ENCODE measurements at regions not wholly inside any gene's neighbourhood (a gene's known extent, or its start where the extent isn't known, plus 50 kb on each side); places are given as distances from the start of the nearest gene placed in this dataset.

DNA sequence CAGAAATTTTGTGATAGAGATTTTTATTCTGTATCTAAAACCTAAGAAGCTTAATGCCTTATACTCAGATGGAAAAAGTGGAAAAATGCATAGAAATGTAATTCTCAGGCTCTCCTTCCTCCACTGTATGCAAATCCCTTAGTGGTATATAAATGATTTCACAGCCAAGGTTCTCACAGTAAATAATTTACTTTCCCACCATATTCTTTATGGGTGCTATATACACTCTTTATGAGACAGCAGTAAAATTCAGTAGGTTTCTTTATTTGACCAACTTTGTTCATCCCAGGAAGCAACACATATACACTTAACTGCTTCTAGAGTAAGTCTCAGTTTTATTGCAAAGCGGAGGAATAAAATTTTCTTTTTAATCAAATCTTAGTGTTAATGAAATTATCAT, 1399.7 kb downstream of the PCDH7 start:
- TF ChIP-seq ATF3 (IDR thresholded peaks at IDR 0.05; ENCODE audit: insufficient read depth, low read depth, low read length) (no peak), RXRA (IDR thresholded peaks at IDR 0.05; ENCODE audit: insufficient read depth, low read depth, low read length) (no peak), HDAC6 (IDR thresholded peaks at IDR 0.05; ENCODE audit: low read depth, low read length) (no peak), POLR2AphosphoS5 (IDR thresholded peaks at IDR 0.05; ENCODE audit: low read depth, low read length) (no peak), KDM1A (IDR thresholded peaks at IDR 0.05; ENCODE audit: borderline replicate concordance, low read length) (no peak), TEAD4 (IDR thresholded peaks at IDR 0.05; ENCODE audit: low read depth, low read length) (no peak)
